Calu3 (cell line): ENCODE measurements at regions not wholly inside any gene's neighbourhood (a gene's known extent, or its start where the extent isn't known, plus 50 kb on each side); places are given as distances from the start of the nearest gene placed in this dataset.

Experiments used
- BruUV-seq: library from RNA; stranded (reverse); fragments of 400-500 nt; replicated peaks from 2 replicates; lab custom pipeline; 2021; lab: Mats Ljungman, UMichigan
- CTCF ChIA-PET: fragments of 300-600 bp; sonication (Branson Sonifier 250); formaldehyde crosslinking; loops from one replicate; lab custom pipeline; 2022; ENCODE audit warnings: antibody characterized with exemption; lab: Charles Lee
- DNase-seq: peaks from one replicate; pipeline ENCODE4 v3.0.0; 2022
- H3K27ac Mint-ChIP-seq: one replicate; pipeline ENCODE4 v1.8.0; 2022; ENCODE audit warnings: mixed read lengths; ENCODE audit not compliant: unreplicated experiment
- H3K27me3 Mint-ChIP-seq: one replicate; pipeline ENCODE4 v1.8.0; 2022; ENCODE audit warnings: mixed read lengths; ENCODE audit not compliant: unreplicated experiment
- H3K36me3 Mint-ChIP-seq: one replicate; pipeline ENCODE4 v1.8.0; 2022; ENCODE audit warnings: mild to moderate bottlenecking, moderate library complexity, mixed read lengths; ENCODE audit not compliant: insufficient read depth, unreplicated experiment
- H3K4me1 Mint-ChIP-seq: one replicate; pipeline ENCODE4 v1.8.0; 2022; ENCODE audit warnings: mild to moderate bottlenecking, low read depth, mixed read lengths; ENCODE audit not compliant: unreplicated experiment
- H3K4me3 Mint-ChIP-seq: one replicate; pipeline ENCODE4 v1.8.0; 2022; ENCODE audit warnings: mild to moderate bottlenecking, low read depth, moderate library complexity, mixed read lengths; ENCODE audit not compliant: unreplicated experiment
- H3K9me3 Mint-ChIP-seq: one replicate; pipeline ENCODE4 v1.8.0; 2022; ENCODE audit warnings: low read depth, mixed read lengths; ENCODE audit not compliant: unreplicated experiment
- CTCF ChIP-seq: fragments of 200-600 bp; IDR thresholded peaks from one replicate; pipeline ENCODE4 v1.8.0; 2022; ENCODE audit warnings: antibody characterized with exemption; ENCODE audit not compliant: unreplicated experiment
- intact Hi-C: fragments of 100-400 bp; cut with micrococcal nuclease; formaldehyde crosslinking; loops from one replicate; pipeline ENCODE4 v1.10.0; 2022; ENCODE audit not compliant: unreplicated experiment

GRCh38 chr1:98264727-98265126, 343.9 kb upstream of the DPYD start:
- CTCF ChIA-PET: no interaction called here

GRCh38 chr1:98260839-98261238, 340.0 kb upstream of the DPYD start:
- DNase-seq: no peak
- intact Hi-C loops: loop anchor here (10.0 kb wide), 1 partner anchor 204 kb away; no protein-coding TSS in a partner anchor
- BruUV-seq: no TSS peak
- peaks cover 15% of the 10 kb centered on the region for H3K4me1 Mint-ChIP-seq
- no peaks in the 10 kb centered on the region for H3K9me3 Mint-ChIP-seq
- H3K36me3 Mint-ChIP-seq: peaks cover 6% of the 10 kb centered on the region
- no peak for TF ChIP-seq CTCF
- no peak overlapping the region for H3K27ac Mint-ChIP-seq
- CTCF ChIA-PET: interaction anchor here (0.6 kb wide), 1 partner anchor 213 kb away, joined by 3 read pairs; no protein-coding TSS in a partner anchor
- no peaks in the 10 kb centered on the region for H3K27me3 Mint-ChIP-seq
- H3K4me3 Mint-ChIP-seq: no peak overlapping the region

More at GRCh38 chr1:98264727-98265126, 343.9 kb upstream of the DPYD start:
- Mint-ChIP-seq H3K9me3 (no peaks in the 10 kb centered on the region), H3K27ac (no peak overlapping the region), H3K36me3 (peaks cover 6% of the 10 kb centered on the region), H3K27me3 (no peaks in the 10 kb centered on the region), H3K4me1 (peaks cover 15% of the 10 kb centered on the region), H3K4me3 (no peak overlapping the region)
- intact Hi-C loops: loop anchor here (10.0 kb wide), 1 partner anchor 200 kb away; no protein-coding TSS in a partner anchor
- BruUV-seq: no TSS peak
- no peak for TF ChIP-seq CTCF
- DNase-seq: no peak

GRCh38 chr1:98260412-98260811, 339.6 kb upstream of the DPYD start:
- H3K27me3 Mint-ChIP-seq: no peaks in the 10 kb centered on the region
- no TSS peak for BruUV-seq
- no peaks in the 10 kb centered on the region for H3K9me3 Mint-ChIP-seq
- CTCF ChIA-PET: interaction anchor here (0.6 kb wide), 1 partner anchor 212 kb away, joined by 3 read pairs; no protein-coding TSS in a partner anchor
- intact Hi-C loops: loop anchor here (10.0 kb wide), 1 partner anchor 204 kb away; no protein-coding TSS in a partner anchor
- H3K4me1 Mint-ChIP-seq: peaks cover 15% of the 10 kb centered on the region
- no peak for DNase-seq
- H3K27ac Mint-ChIP-seq: no peak overlapping the region
- H3K36me3 Mint-ChIP-seq: peaks cover 6% of the 10 kb centered on the region
- no peak for TF ChIP-seq CTCF
- H3K4me3 Mint-ChIP-seq: no peak overlapping the region

- intact Hi-C loops: no loop called here
- Mint-ChIP-seq H3K27me3 (no peaks in the 10 kb centered on the region), H3K9me3 (no peaks in the 10 kb centered on the region), H3K4me1 (peaks cover 5% of the 10 kb centered on the region), H3K36me3 (no peaks in the 10 kb centered on the region), H3K27ac (no peak overlapping the region), H3K4me3 (no peak overlapping the region)
- TF ChIP-seq CTCF: no peak
- BruUV-seq: no TSS peak
- DNase-seq: no peak
- CTCF ChIA-PET: no interaction called here
Measured at GRCh38 chr1:98256700-98257099, 335.9 kb upstream of the DPYD start.
